Upper lobe of left lung (tissue), 6 donors: ENCODE measurements at regions not wholly inside any gene's neighbourhood (a gene's known extent, or its start where the extent isn't known, plus 50 kb on each side); places are given as distances from the start of the nearest gene placed in this dataset.
A peak's percentile ranks its signal among the peaks of the same experiment; 100 is the strongest.

ENCODE experiments used
- ATAC-seq, 2 donors: fragments of 200-7000 bp; cut with Tn5 transposase; one replicate each; pipeline ENCODE4 v1.9.1; 2022; ENCODE audit warnings: mild to moderate bottlenecking in 2 of 2, moderate library complexity in 2 of 2; ENCODE audit not compliant: low FRiP score in 2 of 2
- DNase-seq, 2 donors: peaks; one replicate each; pipeline ENCODE4 v3.0.0-alpha.2; 2019 to 2020
- H3K27ac ChIP-seq, 4 donors: fragments of 200-600 bp; sonication (generic); one replicate each; pipeline ENCODE4 v1.5.1; 2016 to 2019
- H3K27me3 ChIP-seq, 4 donors: fragments of 200-600 bp; sonication (generic); one replicate each; pipeline ENCODE4 v1.5.1; 2017 to 2019
- H3K36me3 ChIP-seq, 4 donors: fragments of 200-600 bp; sonication (generic); one replicate each; pipeline ENCODE4 v1.5.1; 2016 to 2019
- H3K4me1 ChIP-seq, 4 donors: fragments of 200-600 bp; sonication (generic); one replicate each; pipeline ENCODE4 v1.5.1; 2018 to 2019
- H3K4me3 ChIP-seq, 4 donors: fragments of 200-600 bp; sonication (generic); one replicate each; pipeline ENCODE4 v1.5.1; 2017 to 2019; ENCODE audit warnings: mild to moderate bottlenecking in 2 of 4, moderate library complexity in 1 of 4
- H3K9me3 ChIP-seq, 4 donors: fragments of 200-600 bp; sonication (generic); one replicate each; pipeline ENCODE4 v1.5.1; 2018 to 2019
- EP300 ChIP-seq, 4 donors: sonication (generic); formaldehyde crosslinking; IDR thresholded peaks; one replicate each; pipeline ENCODE4 v1.5.1; 2017; ENCODE audit warnings: antibody characterized with exemption in 4 of 4, control low read depth in 2 of 4
- POLR2A ChIP-seq, 4 donors: fragments of 450-650 bp; IDR thresholded peaks; one replicate each; pipeline ENCODE4 v1.5.1; 2016 to 2017; ENCODE audit warnings: antibody characterized with exemption in 4 of 4, mild to moderate bottlenecking in 2 of 4
- POLR2AphosphoS5 ChIP-seq, 2 donors: sonication (generic); formaldehyde crosslinking; IDR thresholded peaks; one replicate each; pipeline ENCODE4 v1.5.1; 2017; ENCODE audit warnings: antibody characterized with exemption in 2 of 2
- WGBS, 2 donors: methylation state at CpG; one replicate each; pipeline ENCODE4 v1.1.5; 2017 to 2018; 5-methylcytosine and 5-hydroxymethylcytosine counted together
- TF ChIP-seq, protein P1 (sequence below), 6 experiments: fragments of 450-650 bp in 4 of 6; fragments of 200-600 bp in 2 of 6; sonication (generic) in 2 of 6; IDR thresholded peaks; one replicate each; pipeline ENCODE4 v1.5.1; 2016 to 2019; ENCODE audit warnings: antibody characterized with exemption in 6 of 6
- donor health status: DM: no; HTN: no; CAD: no; lungs with moderate emphysema.
- donor health status: DM: no; HTN: yes; CAD: no; lungs with severe emphysema.

DNA sequence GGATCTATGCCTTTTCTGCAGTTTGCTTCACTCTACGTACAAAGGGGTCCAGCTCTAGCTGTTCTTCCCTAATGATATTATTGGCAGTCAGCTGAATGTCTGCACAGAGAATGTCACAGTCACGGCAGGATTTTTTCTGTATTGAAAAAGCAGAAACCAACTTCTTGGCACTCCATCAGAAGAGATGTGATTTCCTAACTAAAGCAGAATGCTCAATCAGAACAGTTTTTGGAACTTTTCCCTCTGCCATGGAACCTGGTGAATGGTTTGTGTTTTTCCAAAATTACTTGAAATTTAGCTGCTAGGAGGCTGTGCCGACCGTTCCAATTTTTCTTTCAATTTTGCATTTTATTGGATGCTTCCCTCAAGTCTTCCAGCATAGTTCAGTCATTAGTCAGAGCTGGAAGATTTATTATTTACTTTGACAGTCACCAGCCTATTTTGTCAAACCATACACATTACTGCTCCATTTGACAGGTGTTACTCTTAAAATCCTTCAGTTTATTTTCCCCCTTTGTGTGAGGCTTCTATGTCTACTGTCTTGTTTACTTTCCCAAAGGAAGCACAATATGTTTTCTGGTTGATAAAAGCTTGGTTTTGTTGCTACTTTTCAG is 259.6 kb upstream of the EPHA7 start:
- no peak for TF ChIP-seq POLR2AphosphoS5 (IDR thresholded peaks at IDR 0.05)
- no peak for TF ChIP-seq EP300 (IDR thresholded peaks at IDR 0.05)
- no peak for TF ChIP-seq POLR2A (IDR thresholded peaks at IDR 0.05)
- TF ChIP-seq, protein P1, sequence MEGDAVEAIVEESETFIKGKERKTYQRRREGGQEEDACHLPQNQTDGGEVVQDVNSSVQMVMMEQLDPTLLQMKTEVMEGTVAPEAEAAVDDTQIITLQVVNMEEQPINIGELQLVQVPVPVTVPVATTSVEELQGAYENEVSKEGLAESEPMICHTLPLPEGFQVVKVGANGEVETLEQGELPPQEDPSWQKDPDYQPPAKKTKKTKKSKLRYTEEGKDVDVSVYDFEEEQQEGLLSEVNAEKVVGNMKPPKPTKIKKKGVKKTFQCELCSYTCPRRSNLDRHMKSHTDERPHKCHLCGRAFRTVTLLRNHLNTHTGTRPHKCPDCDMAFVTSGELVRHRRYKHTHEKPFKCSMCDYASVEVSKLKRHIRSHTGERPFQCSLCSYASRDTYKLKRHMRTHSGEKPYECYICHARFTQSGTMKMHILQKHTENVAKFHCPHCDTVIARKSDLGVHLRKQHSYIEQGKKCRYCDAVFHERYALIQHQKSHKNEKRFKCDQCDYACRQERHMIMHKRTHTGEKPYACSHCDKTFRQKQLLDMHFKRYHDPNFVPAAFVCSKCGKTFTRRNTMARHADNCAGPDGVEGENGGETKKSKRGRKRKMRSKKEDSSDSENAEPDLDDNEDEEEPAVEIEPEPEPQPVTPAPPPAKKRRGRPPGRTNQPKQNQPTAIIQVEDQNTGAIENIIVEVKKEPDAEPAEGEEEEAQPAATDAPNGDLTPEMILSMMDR (IDR thresholded peaks at IDR 0.05), result no peak
- Histone ChIP-seq H3K36me3 (no peaks in the 10 kb centered on the region), H3K27me3 (no peaks in the 10 kb centered on the region), H3K9me3 (no peaks in the 10 kb centered on the region), H3K4me3 (no peak overlapping the region), H3K27ac (no peak overlapping the region), H3K4me1 (no peaks in the 10 kb centered on the region)
- DNase-seq, result no peak
- no peak for ATAC-seq
- WGBS, 2 donors, result 55% methylated on average over 4 of the region's 4 CpGs

DNA sequence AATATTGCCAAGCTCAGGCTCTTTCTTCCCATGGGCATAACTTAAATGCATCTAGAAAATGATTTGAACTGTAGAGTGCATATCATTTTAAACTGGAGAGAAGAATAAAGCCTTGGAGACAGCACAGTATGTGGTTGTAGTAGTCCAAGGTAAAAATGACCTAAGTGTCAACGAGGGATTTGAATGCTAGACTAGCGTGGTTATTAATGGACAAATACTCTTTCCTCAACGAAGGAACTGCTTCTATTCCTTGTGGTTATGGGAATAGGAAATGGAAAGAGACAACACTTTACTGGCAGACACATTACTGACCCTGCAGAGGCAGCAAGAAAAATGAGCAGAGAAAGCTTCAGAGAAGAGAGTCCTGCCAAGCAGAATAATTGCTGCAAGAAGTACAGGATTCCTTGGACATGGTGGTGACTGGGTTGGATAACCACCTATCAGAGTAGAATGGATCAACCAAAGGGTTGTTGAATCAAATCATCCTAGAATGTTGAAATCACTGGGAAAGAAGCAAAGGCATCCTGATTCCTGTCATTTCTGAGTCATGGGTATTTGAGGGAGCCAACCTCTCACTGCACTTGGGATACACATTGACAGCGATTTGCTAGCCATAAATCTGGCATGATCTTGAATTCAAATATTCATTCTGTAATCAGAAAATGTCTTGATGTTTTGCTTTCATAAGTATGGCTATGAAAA is 258.1 kb upstream of the EPHA7 start:
- WGBS, 2 donors, result 51 to 60% methylated on average over 4 of the region's 4 CpGs
- no peaks in the 10 kb centered on the region for H3K27me3 ChIP-seq

DNA sequence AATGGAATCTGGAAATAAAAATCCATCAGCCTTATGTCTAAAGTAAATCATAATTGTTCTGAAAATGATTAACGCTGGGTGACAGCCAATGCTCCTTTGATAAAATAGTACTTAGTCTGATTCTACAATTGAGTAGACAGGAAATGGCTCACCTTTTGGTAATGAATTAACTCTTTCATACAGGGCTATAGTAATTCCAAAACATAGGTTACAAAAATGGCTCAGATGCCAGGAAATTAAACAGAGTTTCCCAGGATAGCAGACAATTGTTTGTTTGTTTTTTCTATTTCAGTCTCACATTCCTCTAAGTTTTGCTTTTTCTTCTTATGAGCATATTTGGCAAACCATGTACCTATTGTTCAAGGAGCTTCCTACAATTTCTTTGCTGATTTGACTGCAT is 257.2 kb upstream of the EPHA7 start:
- no peak overlapping the region for H3K4me3 ChIP-seq
- ATAC-seq (no peak), DNase-seq (no peak)
- no peaks in the 10 kb centered on the region for H3K9me3 ChIP-seq
- no peak overlapping the region for H3K27ac ChIP-seq
- no peaks in the 10 kb centered on the region for H3K36me3 ChIP-seq
- H3K4me1 ChIP-seq, result no peaks in the 10 kb centered on the region
- no peaks in the 10 kb centered on the region for H3K27me3 ChIP-seq
- 59 to 65% methylated on average over 1 of the region's 1 CpG for WGBS, 2 donors
- TF ChIP-seq POLR2A (IDR thresholded peaks at IDR 0.05), result no peak

More for the DNA sequence above, 258.1 kb upstream of the EPHA7 start:
- ATAC-seq (peak in 1 of 2 donors; percentile 12), DNase-seq (no peak)
- Histone ChIP-seq H3K4me3 (no peak overlapping the region), H3K4me1 (no peaks in the 10 kb centered on the region), H3K9me3 (no peaks in the 10 kb centered on the region), H3K36me3 (no peaks in the 10 kb centered on the region), H3K27ac (no peak overlapping the region)
- TF ChIP-seq, protein P1 (IDR thresholded peaks at IDR 0.05), result no peak
- TF ChIP-seq POLR2A (IDR thresholded peaks at IDR 0.05), result no peak
- TF ChIP-seq EP300 (IDR thresholded peaks at IDR 0.05), result no peak
- no peak for TF ChIP-seq POLR2AphosphoS5 (IDR thresholded peaks at IDR 0.05)

DNA sequence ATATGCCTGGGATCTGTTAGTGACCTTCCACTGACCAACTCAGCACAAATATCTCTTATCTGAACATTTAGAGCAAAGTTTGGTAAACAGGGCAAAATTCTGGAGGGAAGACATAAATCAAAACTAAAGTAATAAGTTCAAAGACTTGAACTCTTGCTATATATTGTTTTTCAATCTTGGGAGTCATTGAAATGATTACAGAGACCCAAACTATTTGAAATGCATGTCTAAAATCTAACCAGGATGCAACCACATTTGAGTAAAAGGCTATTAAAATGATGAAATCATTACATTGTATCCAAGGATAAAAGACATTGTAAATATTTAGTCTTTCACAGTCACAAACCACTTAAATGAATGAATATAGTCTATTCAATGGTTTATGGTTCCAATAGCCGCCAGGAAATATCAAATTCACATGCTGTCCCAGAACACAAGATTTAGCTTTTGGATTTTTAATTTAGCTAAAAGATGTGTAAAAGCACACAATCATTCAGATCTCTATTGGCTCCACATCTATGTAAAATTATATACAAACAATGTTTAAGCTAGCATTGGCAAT is 256.6 kb upstream of the EPHA7 start:
- H3K9me3 ChIP-seq, result no peaks in the 10 kb centered on the region
- DNase-seq, result no peak
- no peak overlapping the region for H3K4me3 ChIP-seq
- H3K27ac ChIP-seq, result no peak overlapping the region
- WGBS, 2 donors, result 72 to 81% methylated on average over 1 of the region's 1 CpG
- H3K36me3 ChIP-seq, result no peaks in the 10 kb centered on the region
- no peak for ATAC-seq
- TF ChIP-seq EP300 (IDR thresholded peaks at IDR 0.05) (no peak), POLR2A (IDR thresholded peaks at IDR 0.05) (no peak), POLR2AphosphoS5 (IDR thresholded peaks at IDR 0.05) (no peak)
- TF ChIP-seq, protein P1 (IDR thresholded peaks at IDR 0.05), result no peak
- no peaks in the 10 kb centered on the region for H3K27me3 ChIP-seq
- no peaks in the 10 kb centered on the region for H3K4me1 ChIP-seq

DNA sequence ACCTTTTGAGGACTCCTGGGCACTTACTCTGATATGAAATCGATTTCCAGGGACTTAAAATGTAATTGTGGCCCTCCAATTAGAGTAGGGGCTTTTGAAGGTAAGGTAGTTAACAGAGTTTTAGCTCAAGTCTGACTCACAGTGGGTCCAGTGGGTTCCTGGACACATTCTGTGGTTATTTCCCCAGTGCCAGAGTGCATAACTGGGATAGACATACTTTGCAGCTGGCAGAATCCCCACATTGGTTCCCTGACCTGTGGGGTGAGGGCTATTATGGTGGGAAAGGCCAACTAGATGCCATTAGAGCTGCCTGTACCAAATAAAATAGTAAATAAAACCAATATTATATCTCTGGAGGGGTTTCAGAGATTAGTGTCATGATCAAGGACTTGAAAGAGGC is 243.8 kb upstream of the EPHA7 start:
- Histone ChIP-seq H3K36me3 (no peaks in the 10 kb centered on the region), H3K27ac (no peak overlapping the region), H3K4me1 (no peaks in the 10 kb centered on the region), H3K4me3 (no peak overlapping the region), H3K9me3 (no peaks in the 10 kb centered on the region), H3K27me3 (no peaks in the 10 kb centered on the region)
- WGBS, 2 donors, result 56 to 75% methylated on average over 1 of the region's 1 CpG
- no peak for ATAC-seq
- DNase-seq, result no peak
- TF ChIP-seq POLR2AphosphoS5 (IDR thresholded peaks at IDR 0.05), result no peak
- TF ChIP-seq POLR2A (IDR thresholded peaks at IDR 0.05), result no peak
- TF ChIP-seq, protein P1 (IDR thresholded peaks at IDR 0.05), result no peak
- TF ChIP-seq EP300 (IDR thresholded peaks at IDR 0.05), result no peak
